ENCODE measurements at regions not wholly inside any gene's neighbourhood (a gene's known extent, or its start where the extent isn't known, plus 50 kb on each side); places are given as distances from the start of the nearest gene placed in this dataset.

DNA sequence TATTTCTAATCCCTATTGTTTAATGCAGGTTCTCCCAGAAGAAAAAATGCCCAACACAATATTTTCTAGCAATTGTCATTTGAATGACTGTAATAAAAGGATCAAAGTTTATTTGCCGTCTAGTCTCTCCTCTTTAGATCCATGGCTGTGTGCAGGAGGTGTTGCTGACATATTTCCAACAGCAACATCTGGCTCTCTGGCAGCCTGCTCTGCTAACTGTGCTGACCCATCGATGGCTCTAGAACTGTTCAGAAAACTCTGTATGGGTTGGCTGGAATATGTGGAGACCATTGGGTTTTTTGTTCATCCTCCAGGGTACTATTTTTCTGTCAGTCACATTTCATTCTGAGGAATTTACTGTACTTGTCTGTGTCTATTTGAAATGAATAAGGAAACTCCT, 202.0 kb upstream of the SLC27A6 start:
- no peaks in the 10 kb centered on the region for H3K79me2 ChIP-seq (ENCODE audit: insufficient read depth, low read length)
- WGBS (ENCODE audit: insufficient coverage): no CpG with 5 or more reads among the region's 2 CpGs
- H3K27ac Mint-ChIP-seq: no peak overlapping the region
- H3K36me3 Mint-ChIP-seq: no peaks in the 10 kb centered on the region
- H3K9me3 Mint-ChIP-seq: peaks cover 0 to 5% (median 3%) of the 10 kb centered on the region in 7 donors
- H3K4me3 Mint-ChIP-seq: no peak overlapping the region
- H3K4me1 Mint-ChIP-seq: no peaks in the 10 kb centered on the region
- H3K27me3 Mint-ChIP-seq (ENCODE audit: low read depth in 3 of 3): peaks cover 0 to 2% (median 1%) of the 10 kb centered on the region in 3 donors
- H3K36me3 ChIP-seq (replicated peaks in 1 of 2; ENCODE audit: control insufficient read depth in 1 of 2, insufficient read depth in 2 of 2, low read length in 2 of 2): no peaks in the 10 kb centered on the region
- H3K27ac ChIP-seq (ENCODE audit: low read depth in 1 of 2, low read length in 2 of 2): no peak overlapping the region
- no peak overlapping the region for H3K4me3 ChIP-seq (replicated peaks in 1 of 3; ENCODE audit: low read depth in 2 of 3, low read length in 3 of 3)
- no peaks in the 10 kb centered on the region for H4K20me1 ChIP-seq (ENCODE audit: insufficient read depth, low read length)
- H3K4me1 ChIP-seq (ENCODE audit: control insufficient read depth in 1 of 2, insufficient read depth in 2 of 2, low read length in 2 of 2): no peaks in the 10 kb centered on the region
- H3K9me3 ChIP-seq (replicated peaks in 1 of 2; ENCODE audit: control insufficient read depth in 1 of 2, insufficient read depth in 1 of 2, low read length in 2 of 2): peaks cover 0 to 2% of the 10 kb centered on the region in 2 donors
- DNase-seq: no peak
- no peak overlapping the region for H3K4me2 ChIP-seq (replicated peaks; ENCODE audit: extremely low read depth, low read length, poor library complexity, severe bottlenecking)
- H2AFZ ChIP-seq (ENCODE audit: insufficient read depth, low read depth, low read length, poor library complexity, severe bottlenecking): no peak overlapping the region
- H3K9ac ChIP-seq (ENCODE audit: insufficient read depth, low read length, poor library complexity, severe bottlenecking): no peak overlapping the region
- TF ChIP-seq, protein P1, sequence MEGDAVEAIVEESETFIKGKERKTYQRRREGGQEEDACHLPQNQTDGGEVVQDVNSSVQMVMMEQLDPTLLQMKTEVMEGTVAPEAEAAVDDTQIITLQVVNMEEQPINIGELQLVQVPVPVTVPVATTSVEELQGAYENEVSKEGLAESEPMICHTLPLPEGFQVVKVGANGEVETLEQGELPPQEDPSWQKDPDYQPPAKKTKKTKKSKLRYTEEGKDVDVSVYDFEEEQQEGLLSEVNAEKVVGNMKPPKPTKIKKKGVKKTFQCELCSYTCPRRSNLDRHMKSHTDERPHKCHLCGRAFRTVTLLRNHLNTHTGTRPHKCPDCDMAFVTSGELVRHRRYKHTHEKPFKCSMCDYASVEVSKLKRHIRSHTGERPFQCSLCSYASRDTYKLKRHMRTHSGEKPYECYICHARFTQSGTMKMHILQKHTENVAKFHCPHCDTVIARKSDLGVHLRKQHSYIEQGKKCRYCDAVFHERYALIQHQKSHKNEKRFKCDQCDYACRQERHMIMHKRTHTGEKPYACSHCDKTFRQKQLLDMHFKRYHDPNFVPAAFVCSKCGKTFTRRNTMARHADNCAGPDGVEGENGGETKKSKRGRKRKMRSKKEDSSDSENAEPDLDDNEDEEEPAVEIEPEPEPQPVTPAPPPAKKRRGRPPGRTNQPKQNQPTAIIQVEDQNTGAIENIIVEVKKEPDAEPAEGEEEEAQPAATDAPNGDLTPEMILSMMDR (IDR thresholded peaks at IDR 0.05): no peak
- no peaks in the 10 kb centered on the region for H3K27me3 ChIP-seq (ENCODE audit: control insufficient read depth in 2 of 2, insufficient read depth in 2 of 2, low read length in 2 of 2)
- intact Hi-C loops (cut with micrococcal nuclease): no loop called here

- H3K4me3 ChIP-seq (replicated peaks in 1 of 3; ENCODE audit: low read depth in 2 of 3, low read length in 3 of 3): no peak overlapping the region
- H4K20me1 ChIP-seq (ENCODE audit: insufficient read depth, low read length): no peaks in the 10 kb centered on the region
- H3K27ac ChIP-seq (ENCODE audit: low read depth in 1 of 2, low read length in 2 of 2): no peak overlapping the region
- no peaks in the 10 kb centered on the region for H3K27me3 ChIP-seq (ENCODE audit: control insufficient read depth in 2 of 2, insufficient read depth in 2 of 2, low read length in 2 of 2)
- no peak overlapping the region for H2AFZ ChIP-seq (ENCODE audit: insufficient read depth, low read depth, low read length, poor library complexity, severe bottlenecking)
- Mint-ChIP-seq H3K4me1 (no peaks in the 10 kb centered on the region), H3K36me3 (no peaks in the 10 kb centered on the region), H3K9me3 (peaks cover 0 to 8% (median 3%) of the 10 kb centered on the region in 7 donors), H3K4me3 (no peak overlapping the region), H3K27me3 (ENCODE audit: low read depth in 3 of 3) (peaks cover 0 to 2% (median under 1%) of the 10 kb centered on the region in 3 donors), H3K27ac (no peak overlapping the region)
- H3K4me2 ChIP-seq (replicated peaks; ENCODE audit: extremely low read depth, low read length, poor library complexity, severe bottlenecking): no peak overlapping the region
- TF ChIP-seq, protein P1 (IDR thresholded peaks at IDR 0.05): no peak
- peaks cover 0 to 2% of the 10 kb centered on the region in 2 donors for H3K9me3 ChIP-seq (replicated peaks in 1 of 2; ENCODE audit: control insufficient read depth in 1 of 2, insufficient read depth in 1 of 2, low read length in 2 of 2)
- DNase-seq: no peak
- no peaks in the 10 kb centered on the region for H3K36me3 ChIP-seq (replicated peaks in 1 of 2; ENCODE audit: control insufficient read depth in 1 of 2, insufficient read depth in 2 of 2, low read length in 2 of 2)
- no peaks in the 10 kb centered on the region for H3K79me2 ChIP-seq (ENCODE audit: insufficient read depth, low read length)
- intact Hi-C loops (cut with micrococcal nuclease): no loop called here
- WGBS (ENCODE audit: insufficient coverage): 86% methylated on average over 4 of the region's 4 CpGs
- H3K4me1 ChIP-seq (ENCODE audit: control insufficient read depth in 1 of 2, insufficient read depth in 2 of 2, low read length in 2 of 2): no peaks in the 10 kb centered on the region
- no peak overlapping the region for H3K9ac ChIP-seq (ENCODE audit: insufficient read depth, low read length, poor library complexity, severe bottlenecking)
Observed at GRCh38 chr5:128764601-128765310, 200.5 kb upstream of the SLC27A6 start.
